Vagina (tissue), 2 donors: ENCODE measurements at regions not wholly inside any gene's neighbourhood (a gene's known extent, or its start where the extent isn't known, plus 50 kb on each side); places are given as distances from the start of the nearest gene placed in this dataset.

Experiments
- DNase-seq, 2 donors: peaks; one replicate each; pipeline ENCODE4 v3.0.0-alpha.2; 2017; ENCODE audit errors: extremely low spot score in 2 of 2
- H3K27ac ChIP-seq: fragments of 200-600 bp; sonication (generic); one replicate; pipeline ENCODE4 v1.5.1; 2019
- H3K27me3 ChIP-seq: fragments of 200-600 bp; sonication (generic); one replicate; pipeline ENCODE4 v1.5.1; 2019
- H3K36me3 ChIP-seq, 2 donors: fragments of 200-600 bp; sonication (generic); one replicate each; pipeline ENCODE4 v1.5.1; 2017 to 2019
- H3K4me1 ChIP-seq: fragments of 200-600 bp; sonication (generic); one replicate; pipeline ENCODE4 v1.5.1; 2019
- H3K4me3 ChIP-seq, 2 donors: fragments of 200-600 bp; sonication (generic); 1 replicate in 1 of 2; 2 replicates in 1 of 2; pipeline ENCODE4 v1.5.1; 2016 to 2019
- H3K9me3 ChIP-seq: fragments of 200-600 bp; sonication (generic); one replicate; pipeline ENCODE4 v1.5.1; 2019
- CTCF ChIP-seq, 3 experiments: fragments of 450-650 bp in 2 of 3; fragments of 200-600 bp in 1 of 3; sonication (generic) in 1 of 3; IDR thresholded peaks; one replicate each; pipeline ENCODE4 v1.5.1; 2017 to 2019; ENCODE audit warnings: antibody characterized with exemption in 3 of 3, mild to moderate bottlenecking in 2 of 3, moderate library complexity in 2 of 3
- POLR2A ChIP-seq, 2 donors: fragments of 450-650 bp; IDR thresholded peaks; one replicate each; pipeline ENCODE4 v1.6.1; 2017; ENCODE audit warnings: antibody characterized with exemption in 2 of 2, mild to moderate bottlenecking in 2 of 2, moderate library complexity in 2 of 2
- POLR2AphosphoS5 ChIP-seq, 2 donors: sonication (generic); formaldehyde crosslinking; IDR thresholded peaks; one replicate each; pipeline ENCODE4 v1.9.0; 2017; ENCODE audit warnings: antibody characterized with exemption in 2 of 2, mild to moderate bottlenecking in 2 of 2, low read depth in 1 of 2; ENCODE audit not compliant: insufficient read depth in 1 of 2
- intact Hi-C: fragments of 100-400 bp; cut with DNase I; formaldehyde crosslinking; loops from one replicate; pipeline ENCODE4 v1.15.1; 2023

- no peak overlapping the region for H3K27ac ChIP-seq
Measured at GRCh38 chr12:71060426-71060825, 97.4 kb downstream of the TSPAN8 start.

GRCh38 chr12:71057330-71057729 is 100.5 kb downstream of the TSPAN8 start:
- no peak for TF ChIP-seq POLR2A (IDR thresholded peaks at IDR 0.05)
- no peak for TF ChIP-seq POLR2AphosphoS5 (IDR thresholded peaks at IDR 0.05; ENCODE audit: insufficient read depth in 1 of 2, low read depth in 1 of 2)
- no peak for TF ChIP-seq CTCF (IDR thresholded peaks at IDR 0.05)
- no peaks in the 10 kb centered on the region for H3K4me1 ChIP-seq
- no peaks in the 10 kb centered on the region for H3K27me3 ChIP-seq
- no peaks in the 10 kb centered on the region for H3K36me3 ChIP-seq
- DNase-seq = no peak
- intact Hi-C loops = no loop called here
- H3K4me3 ChIP-seq = no peak overlapping the region
- H3K9me3 ChIP-seq = no peaks in the 10 kb centered on the region
- no peak overlapping the region for H3K27ac ChIP-seq

More at GRCh38 chr12:71060426-71060825, 97.4 kb downstream of the TSPAN8 start:
- Histone ChIP-seq H3K4me1 (no peaks in the 10 kb centered on the region), H3K4me3 (no peak overlapping the region), H3K27me3 (no peaks in the 10 kb centered on the region), H3K36me3 (no peaks in the 10 kb centered on the region), H3K9me3 (no peaks in the 10 kb centered on the region)
- intact Hi-C loops = no loop called here
- no peak for DNase-seq
- TF ChIP-seq POLR2A (IDR thresholded peaks at IDR 0.05) = no peak
- TF ChIP-seq POLR2AphosphoS5 (IDR thresholded peaks at IDR 0.05; ENCODE audit: insufficient read depth in 1 of 2, low read depth in 1 of 2) = no peak
- TF ChIP-seq CTCF (IDR thresholded peaks at IDR 0.05) = no peak

- H3K27me3 ChIP-seq = no peaks in the 10 kb centered on the region
- TF ChIP-seq POLR2AphosphoS5 (IDR thresholded peaks at IDR 0.05; ENCODE audit: insufficient read depth in 1 of 2, low read depth in 1 of 2) = no peak
- TF ChIP-seq POLR2A (IDR thresholded peaks at IDR 0.05) = no peak
- TF ChIP-seq CTCF (IDR thresholded peaks at IDR 0.05) = no peak
- H3K9me3 ChIP-seq = no peaks in the 10 kb centered on the region
Measured at GRCh38 chr12:71054551-71054950, 103.2 kb downstream of the TSPAN8 start.

GRCh38 chr12:71046215-71046614 is 111.6 kb downstream of the TSPAN8 start:
- H3K27ac ChIP-seq = no peak overlapping the region
- no peak overlapping the region for H3K4me3 ChIP-seq

More at GRCh38 chr12:71054551-71054950, 103.2 kb downstream of the TSPAN8 start:
- no peak overlapping the region for H3K27ac ChIP-seq
- no peak for DNase-seq
- intact Hi-C loops = no loop called here
- no peaks in the 10 kb centered on the region for H3K36me3 ChIP-seq
- no peaks in the 10 kb centered on the region for H3K4me1 ChIP-seq
- H3K4me3 ChIP-seq = no peak overlapping the region

GRCh38 chr12:71045781-71046180 is 112.0 kb downstream of the TSPAN8 start:
- Histone ChIP-seq H3K36me3 (no peaks in the 10 kb centered on the region), H3K27me3 (no peaks in the 10 kb centered on the region), H3K9me3 (no peaks in the 10 kb centered on the region), H3K4me1 (peaks cover 4% of the 10 kb centered on the region), H3K27ac (no peak overlapping the region), H3K4me3 (no peak overlapping the region)
- intact Hi-C loops = no loop called here
- TF ChIP-seq CTCF (IDR thresholded peaks at IDR 0.05) (no peak), POLR2A (IDR thresholded peaks at IDR 0.05) (no peak), POLR2AphosphoS5 (IDR thresholded peaks at IDR 0.05; ENCODE audit: insufficient read depth in 1 of 2, low read depth in 1 of 2) (no peak)
- no peak for DNase-seq

More at GRCh38 chr12:71046215-71046614, 111.6 kb downstream of the TSPAN8 start:
- Histone ChIP-seq H3K4me1 (peaks cover 4% of the 10 kb centered on the region), H3K9me3 (no peaks in the 10 kb centered on the region), H3K27me3 (no peaks in the 10 kb centered on the region), H3K36me3 (no peaks in the 10 kb centered on the region)
- DNase-seq = no peak
- intact Hi-C loops = no loop called here
- TF ChIP-seq CTCF (IDR thresholded peaks at IDR 0.05) (no peak), POLR2AphosphoS5 (IDR thresholded peaks at IDR 0.05; ENCODE audit: insufficient read depth in 1 of 2, low read depth in 1 of 2) (no peak)
